OCI-LY1 (cell line): ENCODE measurements at regions not wholly inside any gene's neighbourhood (a gene's known extent, or its start where the extent isn't known, plus 50 kb on each side); places are given as distances from the start of the nearest gene placed in this dataset.

ENCODE experiments used
- H2AFZ ChIP-seq: fragments of 200-600 bp; sonication (generic), shearing (Covaris generic); 2 replicates; pipeline ENCODE4 v1.6.0; 2014; ENCODE audit warnings: antibody characterized with exemption, mild to moderate bottlenecking, low read length
- H3F3A ChIP-seq: fragments of 200-600 bp; sonication (generic), shearing (Covaris generic); 2 replicates; pipeline ENCODE4 v1.6.0; 2014; ENCODE audit warnings: mild to moderate bottlenecking, antibody characterized with exemption, low read length, moderate library complexity; ENCODE audit not compliant: insufficient read depth
- H3K27ac ChIP-seq: fragments of 200-600 bp; sonication (generic); 2 replicates; pipeline ENCODE4 v1.5.1; 2014; ENCODE audit warnings: low read length, mixed run types, mild to moderate bottlenecking, low read depth; ENCODE audit not compliant: poor library complexity, severe bottlenecking
- H3K27me3 ChIP-seq: fragments of 200-600 bp; sonication (generic); 2 replicates; pipeline ENCODE4 v1.6.0; 2014; ENCODE audit warnings: antibody characterized with exemption, mild to moderate bottlenecking, low read length, moderate library complexity; ENCODE audit not compliant: insufficient read depth
- H3K36me3 ChIP-seq: fragments of 200-600 bp; sonication (generic); 2 replicates; pipeline ENCODE4 v1.6.1; 2014; ENCODE audit warnings: mild to moderate bottlenecking, antibody characterized with exemption, low read length, moderate library complexity, mixed read lengths; ENCODE audit not compliant: insufficient read depth
- H3K4me1 ChIP-seq: fragments of 200-600 bp; sonication (generic); 2 replicates; pipeline ENCODE4 v1.5.1; 2014; ENCODE audit warnings: mild to moderate bottlenecking, low read length, moderate library complexity; ENCODE audit not compliant: insufficient read depth, severe bottlenecking
- H3K4me2 ChIP-seq: fragments of 200-600 bp; sonication (generic), shearing (Covaris generic); 2 replicates; pipeline ENCODE4 v1.6.1; 2014; ENCODE audit warnings: low read length
- H3K4me3 ChIP-seq: fragments of 200-600 bp; sonication (generic); 2 replicates; pipeline ENCODE4 v1.5.1; 2014; ENCODE audit warnings: low read length, low read depth, mild to moderate bottlenecking, mixed read lengths; ENCODE audit not compliant: poor library complexity, severe bottlenecking
- H3K79me2 ChIP-seq: fragments of 200-600 bp; shearing (Covaris generic); 2 replicates; pipeline ENCODE4 v1.6.1; 2016; ENCODE audit warnings: mixed run types, low read length, mixed read lengths; ENCODE audit not compliant: insufficient read depth
- H3K9ac ChIP-seq: fragments of 200-600 bp; sonication (generic), shearing (Covaris generic); 2 replicates; pipeline ENCODE4 v1.6.1; 2014; ENCODE audit warnings: mild to moderate bottlenecking, low read length, mixed read lengths
- H3K9me2 ChIP-seq: fragments of 200-600 bp; sonication (generic), shearing (Covaris generic); 2 replicates; pipeline ENCODE4 v1.6.1; 2014; ENCODE audit warnings: low read depth, mild to moderate bottlenecking, low read length, mixed read lengths
- H3K9me3 ChIP-seq: fragments of 200-600 bp; shearing (Covaris generic); 2 replicates; pipeline ENCODE4 v1.6.1; 2014; ENCODE audit warnings: low read length, mixed read lengths
- H4K20me1 ChIP-seq: fragments of 200-600 bp; sonication (generic), shearing (Covaris generic); 2 replicates; pipeline ENCODE4 v1.6.0; 2016; ENCODE audit warnings: mild to moderate bottlenecking, low read length; ENCODE audit not compliant: insufficient read depth
- CTCF ChIP-seq: fragments of 200-600 bp; sonication (generic), shearing (Covaris generic); IDR thresholded peaks from 2 replicates; pipeline ENCODE4 v1.5.1; 2017; ENCODE audit warnings: mild to moderate bottlenecking, antibody characterized with exemption, low read length, moderate library complexity, mixed read lengths
- EZH2 ChIP-seq: fragments of 200-600 bp; sonication (generic), shearing (Covaris generic); IDR thresholded peaks from 2 replicates; pipeline ENCODE4 v1.8.0; 2017; ENCODE audit warnings: borderline replicate concordance, mixed run types, mild to moderate bottlenecking, antibody characterized with exemption, low read length, moderate library complexity, mixed read lengths

GRCh38 chr18:78768656-78769501 is 210.7 kb upstream of the SALL3 start:
- Histone ChIP-seq H3K27ac (no peak overlapping the region), H3K4me2 (no peak overlapping the region), H2AFZ (no peak overlapping the region), H4K20me1 (no peaks in the 10 kb centered on the region), H3K79me2 (no peaks in the 10 kb centered on the region), H3K9me3 (no peaks in the 10 kb centered on the region), H3K9me2 (no peaks in the 10 kb centered on the region), H3K27me3 (no peaks in the 10 kb centered on the region), H3K36me3 (no peaks in the 10 kb centered on the region), H3K4me1 (no peaks in the 10 kb centered on the region), H3K9ac (no peak overlapping the region), H3K4me3 (no peak overlapping the region), H3F3A (no peaks in the 10 kb centered on the region)
- TF ChIP-seq CTCF, result no peak
- no peak for TF ChIP-seq EZH2

GRCh38 chr18:78769502-78770105 is 210.0 kb upstream of the SALL3 start:
- Histone ChIP-seq H3K4me2 (no peak overlapping the region), H3K4me1 (no peaks in the 10 kb centered on the region), H3K27ac (no peak overlapping the region), H3F3A (no peaks in the 10 kb centered on the region), H3K9me3 (no peaks in the 10 kb centered on the region), H3K4me3 (no peak overlapping the region), H3K27me3 (no peaks in the 10 kb centered on the region), H2AFZ (no peak overlapping the region), H3K36me3 (no peaks in the 10 kb centered on the region), H4K20me1 (no peaks in the 10 kb centered on the region), H3K9ac (no peak overlapping the region), H3K9me2 (no peaks in the 10 kb centered on the region), H3K79me2 (no peaks in the 10 kb centered on the region)
- TF ChIP-seq EZH2 (no peak), CTCF (no peak)

DNA sequence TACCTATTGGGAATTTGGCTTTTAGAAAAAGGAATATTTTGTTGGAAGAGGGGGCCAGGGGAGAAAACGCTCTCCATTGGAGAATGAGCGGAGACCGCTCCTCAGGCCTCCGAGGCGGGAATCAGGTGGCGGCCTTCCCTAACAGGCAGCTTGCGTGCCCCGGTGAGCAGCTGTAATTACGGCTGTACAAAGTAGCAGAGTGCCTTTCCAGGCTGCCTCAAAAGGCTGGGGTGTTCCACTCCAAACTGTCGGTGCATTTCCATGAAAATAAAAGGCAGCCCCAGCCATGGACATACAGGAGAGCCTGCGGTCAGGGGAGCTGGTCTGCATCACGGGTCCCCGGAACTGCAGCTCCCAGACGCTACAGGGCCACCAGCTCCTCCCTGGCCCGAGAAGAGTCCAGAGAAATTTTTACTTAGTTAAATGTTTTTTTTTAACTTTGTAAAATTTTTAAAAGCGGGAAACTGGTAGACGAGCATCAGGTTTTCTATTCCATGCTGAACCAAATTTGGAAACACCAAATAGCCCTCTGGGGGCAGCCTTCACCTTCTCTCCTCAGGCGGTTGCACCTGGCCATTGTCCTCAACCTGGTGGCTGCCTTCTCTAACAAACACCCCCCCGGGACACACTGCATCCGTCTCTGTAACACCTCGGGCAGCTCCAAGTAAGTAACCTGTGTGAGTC is 209.3 kb upstream of the SALL3 start:
- Histone ChIP-seq H3K4me3 (no peak overlapping the region), H3K27me3 (no peaks in the 10 kb centered on the region), H3F3A (no peaks in the 10 kb centered on the region), H3K36me3 (no peaks in the 10 kb centered on the region), H3K9me2 (no peaks in the 10 kb centered on the region), H2AFZ (no peak overlapping the region), H3K9me3 (no peaks in the 10 kb centered on the region), H3K4me2 (no peak overlapping the region), H4K20me1 (no peaks in the 10 kb centered on the region), H3K79me2 (no peaks in the 10 kb centered on the region), H3K27ac (no peak overlapping the region), H3K9ac (no peak overlapping the region), H3K4me1 (no peaks in the 10 kb centered on the region)
- no peak for TF ChIP-seq CTCF
- no peak for TF ChIP-seq EZH2
